Upper lobe of left lung (tissue), 4 donors: ENCODE measurements at regions not wholly inside any gene's neighbourhood (a gene's known extent, or its start where the extent isn't known, plus 50 kb on each side); places are given as distances from the start of the nearest gene placed in this dataset.

Experiments used
- POLR2A ChIP-seq, 4 donors: fragments of 450-650 bp; IDR thresholded peaks; one replicate each; pipeline ENCODE4 v1.5.1; 2016 to 2017; ENCODE audit warnings: antibody characterized with exemption in 4 of 4, mild to moderate bottlenecking in 2 of 4
- POLR2AphosphoS5 ChIP-seq, 2 donors: sonication (generic); formaldehyde crosslinking; IDR thresholded peaks; one replicate each; pipeline ENCODE4 v1.5.1; 2017; ENCODE audit warnings: antibody characterized with exemption in 2 of 2
- TF ChIP-seq, protein P1 (sequence below), 6 experiments: fragments of 450-650 bp in 4 of 6; fragments of 200-600 bp in 2 of 6; sonication (generic) in 2 of 6; IDR thresholded peaks; one replicate each; pipeline ENCODE4 v1.5.1; 2016 to 2019; ENCODE audit warnings: antibody characterized with exemption in 6 of 6

DNA sequence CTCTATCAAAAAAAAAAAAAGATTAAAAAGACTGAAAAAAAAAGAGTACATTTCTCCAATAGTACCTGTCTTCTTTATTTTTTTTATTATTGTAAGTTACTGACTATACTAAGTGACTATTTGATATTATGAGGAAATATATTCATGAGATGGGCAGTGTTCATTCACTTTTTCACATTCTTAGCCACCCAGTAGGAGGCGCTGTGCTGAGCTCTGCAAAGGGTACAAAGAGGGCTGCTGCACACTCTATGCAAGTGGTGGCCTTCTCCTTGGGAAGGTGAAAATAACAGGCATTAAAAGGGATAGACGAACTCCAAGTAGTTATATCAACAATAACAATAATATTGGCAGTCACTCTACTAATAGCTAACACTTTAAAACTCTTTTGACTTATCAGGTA is 1034.9 kb upstream of the FANCL start:
- TF ChIP-seq, protein P1, sequence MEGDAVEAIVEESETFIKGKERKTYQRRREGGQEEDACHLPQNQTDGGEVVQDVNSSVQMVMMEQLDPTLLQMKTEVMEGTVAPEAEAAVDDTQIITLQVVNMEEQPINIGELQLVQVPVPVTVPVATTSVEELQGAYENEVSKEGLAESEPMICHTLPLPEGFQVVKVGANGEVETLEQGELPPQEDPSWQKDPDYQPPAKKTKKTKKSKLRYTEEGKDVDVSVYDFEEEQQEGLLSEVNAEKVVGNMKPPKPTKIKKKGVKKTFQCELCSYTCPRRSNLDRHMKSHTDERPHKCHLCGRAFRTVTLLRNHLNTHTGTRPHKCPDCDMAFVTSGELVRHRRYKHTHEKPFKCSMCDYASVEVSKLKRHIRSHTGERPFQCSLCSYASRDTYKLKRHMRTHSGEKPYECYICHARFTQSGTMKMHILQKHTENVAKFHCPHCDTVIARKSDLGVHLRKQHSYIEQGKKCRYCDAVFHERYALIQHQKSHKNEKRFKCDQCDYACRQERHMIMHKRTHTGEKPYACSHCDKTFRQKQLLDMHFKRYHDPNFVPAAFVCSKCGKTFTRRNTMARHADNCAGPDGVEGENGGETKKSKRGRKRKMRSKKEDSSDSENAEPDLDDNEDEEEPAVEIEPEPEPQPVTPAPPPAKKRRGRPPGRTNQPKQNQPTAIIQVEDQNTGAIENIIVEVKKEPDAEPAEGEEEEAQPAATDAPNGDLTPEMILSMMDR (IDR thresholded peaks at IDR 0.05) = no peak
- TF ChIP-seq POLR2AphosphoS5 (IDR thresholded peaks at IDR 0.05) (no peak), POLR2A (IDR thresholded peaks at IDR 0.05) (no peak)
